Endothelial cell of umbilical vein (primary cell): ENCODE measurements at regions not wholly inside any gene's neighbourhood (a gene's known extent, or its start where the extent isn't known, plus 50 kb on each side); places are given as distances from the start of the nearest gene placed in this dataset.

ENCODE experiments used
- CTCF ChIP-seq, 2 donors: IDR thresholded peaks; 1 replicate in 1 of 2; 2 replicates in 1 of 2; pipeline ENCODE4 v1.5.1; 2011; ENCODE audit warnings: low read length in 2 of 2, mild to moderate bottlenecking in 2 of 2, moderate library complexity in 2 of 2, control low read depth in 1 of 2, inconsistent platforms in 1 of 2, low read depth in 1 of 2; ENCODE audit not compliant: insufficient read depth in 1 of 2; ENCODE audit errors: extremely low read depth in 1 of 2
- EZH2 ChIP-seq: IDR thresholded peaks from 2 replicates; pipeline ENCODE4 v1.6.1; 2012; ENCODE audit warnings: borderline replicate concordance, low read depth, mild to moderate bottlenecking, moderate library complexity, low read length, inconsistent platforms; ENCODE audit not compliant: severe bottlenecking
- GATA2 ChIP-seq: IDR thresholded peaks from 2 replicates; pipeline ENCODE4 v1.7.0; 2011; ENCODE audit warnings: low read depth, mild to moderate bottlenecking, moderate library complexity, mixed read lengths, low read length; ENCODE audit not compliant: insufficient read length, insufficient read depth
- JUN ChIP-seq: IDR thresholded peaks from 2 replicates; pipeline ENCODE4 v1.6.1; 2011; ENCODE audit warnings: borderline replicate concordance, low read depth; ENCODE audit not compliant: insufficient read length, insufficient read depth
- MAX ChIP-seq: IDR thresholded peaks from 2 replicates; pipeline ENCODE4 v1.6.1; 2011; ENCODE audit not compliant: insufficient read depth, insufficient read length
- POLR2A ChIP-seq: IDR thresholded peaks from 2 replicates; pipeline ENCODE4 v1.6.1; 2012; ENCODE audit warnings: low read depth, mild to moderate bottlenecking, control low read depth, low read length
- POLR2AphosphoS5 ChIP-seq: IDR thresholded peaks from 2 replicates; pipeline ENCODE4 v1.6.1; 2012; ENCODE audit warnings: low read depth, mild to moderate bottlenecking, control low read depth, low read length, moderate library complexity; ENCODE audit not compliant: insufficient read depth

GRCh38 chr5:39547553-39548154 lies 122.9 kb upstream of the DAB2 start:
- peak; percentile 54 to 55 for TF ChIP-seq CTCF (IDR thresholded peaks at IDR 0.05; ENCODE audit: extremely low read depth in 1 of 2, insufficient read depth in 1 of 2, low read depth in 1 of 2, low read length in 2 of 2)
- TF ChIP-seq JUN, result no peak
- TF ChIP-seq MAX, result no peak
- TF ChIP-seq POLR2AphosphoS5, result no peak
- no peak for TF ChIP-seq POLR2A
- no peak for TF ChIP-seq EZH2
- TF ChIP-seq GATA2, result no peak
